NB4 (cell line): ENCODE measurements at regions not wholly inside any gene's neighbourhood (a gene's known extent, or its start where the extent isn't known, plus 50 kb on each side); places are given as distances from the start of the nearest gene placed in this dataset.

Experiments used
- MAX ChIP-seq: IDR thresholded peaks from 2 replicates; pipeline ENCODE4 v1.6.1; 2011; ENCODE audit warnings: low read depth, low read length
- POLR2A ChIP-seq: IDR thresholded peaks from 2 replicates; pipeline ENCODE4 v1.6.1; 2011; ENCODE audit warnings: mild to moderate bottlenecking; ENCODE audit not compliant: insufficient read length; ENCODE audit errors: extremely low read depth

DNA sequence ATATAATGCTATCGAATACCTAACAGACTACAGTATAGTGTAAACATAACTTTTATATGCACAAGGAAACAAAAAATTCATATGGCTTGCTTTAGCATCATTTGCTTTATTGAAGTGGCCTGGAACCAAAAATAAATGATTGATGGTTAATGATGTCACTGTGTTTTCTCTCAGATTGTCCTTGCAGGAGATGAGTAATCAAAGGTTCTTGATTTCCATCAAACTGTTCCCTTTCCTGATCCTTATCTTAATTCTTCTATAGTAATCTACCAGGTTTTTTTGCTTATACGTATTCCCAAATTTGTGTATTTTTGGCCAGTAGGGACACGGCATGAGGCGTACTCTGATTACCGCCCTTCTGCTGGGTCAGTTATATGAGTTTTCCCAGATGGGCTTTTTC lies 104.9 kb upstream of the CXCR4 start:
- TF ChIP-seq POLR2A (no peak), MAX (no peak)
